CD14-positive monocyte (primary cell): ENCODE measurements at regions not wholly inside any gene's neighbourhood (a gene's known extent, or its start where the extent isn't known, plus 50 kb on each side); places are given as distances from the start of the nearest gene placed in this dataset.

Experiments
- DNase-seq, 3 donors: peaks; one replicate each; pipeline ENCODE4 v3.0.0-alpha.2; 2011 to 2022
- H2AFZ ChIP-seq: 2 replicates; pipeline ENCODE4 v1.6.0; 2012; ENCODE audit warnings: mild to moderate bottlenecking, low read depth, low read length, inconsistent platforms; ENCODE audit not compliant: insufficient read depth, poor library complexity, severe bottlenecking
- H3K27ac ChIP-seq, 2 donors: 1 replicate in 1 of 2; 2 replicates in 1 of 2; pipeline ENCODE4 v1.5.1; 2012 to 2013; ENCODE audit warnings: low read length in 2 of 2, control low read depth in 1 of 2, inconsistent platforms in 1 of 2, low read depth in 1 of 2, mild to moderate bottlenecking in 1 of 2
- H3K27me3 ChIP-seq, 2 donors: one replicate each; pipeline versions ENCODE4 v1.6.0 to v1.6.1; 2011 to 2013; ENCODE audit warnings: low read length in 2 of 2; ENCODE audit not compliant: control insufficient read depth in 2 of 2, insufficient read depth in 2 of 2
- H3K36me3 ChIP-seq, 2 donors: replicated peaks in 1 of 2; 1 replicate in 1 of 2; 2 replicates in 1 of 2; pipeline versions ENCODE4 v1.5.1 to v1.6.1; 2012 to 2013; ENCODE audit warnings: low read length in 2 of 2, control low read depth in 1 of 2, inconsistent platforms in 1 of 2, mild to moderate bottlenecking in 1 of 2; ENCODE audit not compliant: insufficient read depth in 2 of 2, control insufficient read depth in 1 of 2
- H3K4me1 ChIP-seq, 2 donors: 1 replicate in 1 of 2; 2 replicates in 1 of 2; pipeline versions ENCODE4 v1.5.1 to v1.6.1; 2012 to 2013; ENCODE audit warnings: low read length in 2 of 2, control low read depth in 1 of 2, inconsistent platforms in 1 of 2, mild to moderate bottlenecking in 1 of 2, moderate library complexity in 1 of 2; ENCODE audit not compliant: insufficient read depth in 2 of 2, control insufficient read depth in 1 of 2
- H3K4me2 ChIP-seq: replicated peaks from 2 replicates; pipeline ENCODE3; 2012; ENCODE audit warnings: low read length, moderate library complexity, mild to moderate bottlenecking; ENCODE audit not compliant: poor library complexity, severe bottlenecking; ENCODE audit errors: extremely low read depth
- H3K4me3 ChIP-seq, 3 experiments: fragments of 200-600 bp in 1 of 3; sonication (generic) in 1 of 3; replicated peaks in 1 of 3; 1 replicate in 2 of 3; 2 replicates in 1 of 3; pipeline ENCODE4 v1.5.1; 2011 to 2013; ENCODE audit warnings: low read length in 3 of 3, mild to moderate bottlenecking in 3 of 3, control low read depth in 2 of 3, low read depth in 2 of 3, inconsistent platforms in 1 of 3, moderate library complexity in 1 of 3
- H3K79me2 ChIP-seq: 2 replicates; pipeline ENCODE4 v1.6.0; 2012; ENCODE audit warnings: mild to moderate bottlenecking, control low read depth, inconsistent platforms, low read length, moderate library complexity; ENCODE audit not compliant: insufficient read depth
- H3K9ac ChIP-seq: 2 replicates; pipeline ENCODE4 v1.6.0; 2017; ENCODE audit warnings: low read length, mild to moderate bottlenecking; ENCODE audit not compliant: insufficient read depth, poor library complexity, severe bottlenecking
- H3K9me3 ChIP-seq, 2 donors: replicated peaks in 1 of 2; 1 replicate in 1 of 2; 2 replicates in 1 of 2; pipeline versions ENCODE4 v1.5.1 to v1.6.1; 2012 to 2013; ENCODE audit warnings: low read length in 2 of 2, control low read depth in 1 of 2; ENCODE audit not compliant: control insufficient read depth in 1 of 2, insufficient read depth in 1 of 2
- H4K20me1 ChIP-seq: 2 replicates; pipeline ENCODE4 v1.6.0; 2012; ENCODE audit warnings: mild to moderate bottlenecking, low read length, control low read depth, moderate library complexity; ENCODE audit not compliant: insufficient read depth
- H3K27ac Mint-ChIP-seq, 7 donors: one replicate each; pipeline ENCODE4 v1.8.0; 2020; ENCODE audit warnings: mild to moderate bottlenecking in 7 of 7, mixed read lengths in 7 of 7, moderate library complexity in 6 of 7, inconsistent platforms in 2 of 7
- H3K27me3 Mint-ChIP-seq, 3 donors: one replicate each; pipeline ENCODE4 v1.8.0; 2021 to 2022; ENCODE audit warnings: low read depth in 3 of 3, mild to moderate bottlenecking in 3 of 3, mixed read lengths in 3 of 3, moderate library complexity in 3 of 3, inconsistent platforms in 1 of 3
- H3K36me3 Mint-ChIP-seq, 2 donors: one replicate each; pipeline ENCODE4 v1.8.0; 2020; ENCODE audit warnings: mixed read lengths in 2 of 2, inconsistent platforms in 1 of 2, mild to moderate bottlenecking in 1 of 2
- H3K4me1 Mint-ChIP-seq: one replicate; pipeline ENCODE4 v1.8.0; 2020; ENCODE audit warnings: mild to moderate bottlenecking, mixed read lengths
- H3K4me3 Mint-ChIP-seq, 2 donors: one replicate each; pipeline ENCODE4 v1.8.0; 2020; ENCODE audit warnings: mild to moderate bottlenecking in 2 of 2, mixed read lengths in 2 of 2, moderate library complexity in 1 of 2
- H3K9me3 Mint-ChIP-seq, 7 donors: one replicate each; pipeline ENCODE4 v1.8.0; 2020 to 2022; ENCODE audit warnings: mixed read lengths in 7 of 7, mild to moderate bottlenecking in 6 of 7, moderate library complexity in 6 of 7, inconsistent platforms in 2 of 7
- WGBS: methylation state at CpG from one replicate; pipeline ENCODE4 v1.1.5; 2013; ENCODE audit warnings: missing lambda C conversion rate; ENCODE audit not compliant: insufficient coverage; 5-methylcytosine and 5-hydroxymethylcytosine counted together
- intact Hi-C, 2 donors: fragments of 100-400 bp; cut with micrococcal nuclease; formaldehyde crosslinking; loops; one replicate each; pipeline versions ENCODE4 v1.15.0 to v1.15.1; 2023
- TF ChIP-seq, protein P1 (sequence below): fragments of 200-600 bp; IDR thresholded peaks from one replicate; pipeline ENCODE4 v1.8.0; 2022; ENCODE audit warnings: antibody characterized with exemption, mild to moderate bottlenecking

DNA sequence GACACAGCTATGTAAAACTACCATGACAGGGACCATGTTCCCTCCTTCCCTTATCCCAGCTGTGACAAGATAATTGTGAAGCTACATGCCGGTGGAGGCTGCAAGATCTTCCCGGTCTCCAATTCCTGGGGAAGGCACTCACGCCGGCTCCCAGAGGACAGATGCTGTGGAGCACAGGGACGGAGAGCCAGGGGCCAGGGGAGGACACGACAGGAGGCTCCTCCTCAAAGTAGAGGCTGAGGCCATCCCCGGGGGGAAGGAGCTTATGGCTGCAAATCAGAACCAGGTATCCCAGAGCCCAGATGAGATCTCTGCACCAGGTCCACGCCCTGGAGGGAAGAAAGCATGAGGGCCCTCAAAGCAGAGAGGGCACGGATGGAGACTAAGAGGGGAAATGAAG is 286.2 kb downstream of the TCERG1L start:
- Histone ChIP-seq H4K20me1 (no peaks in the 10 kb centered on the region), H3K27ac (no peak overlapping the region), H3K36me3 (no peaks in the 10 kb centered on the region), H3K9me3 (no peaks in the 10 kb centered on the region), H3K27me3 (no peaks in the 10 kb centered on the region), H3K79me2 (no peaks in the 10 kb centered on the region), H3K4me1 (no peaks in the 10 kb centered on the region), H3K9ac (no peak overlapping the region), H3K4me3 (no peak overlapping the region), H2AFZ (no peak overlapping the region), H3K4me2 (no peak overlapping the region)
- Mint-ChIP-seq H3K27me3 (peaks cover 0 to 5% (median 0%) of the 10 kb centered on the region in 3 donors), H3K36me3 (no peaks in the 10 kb centered on the region), H3K27ac (no peak overlapping the region), H3K9me3 (no peaks in the 10 kb centered on the region), H3K4me3 (no peak overlapping the region), H3K4me1 (no peaks in the 10 kb centered on the region)
- TF ChIP-seq, protein P1, sequence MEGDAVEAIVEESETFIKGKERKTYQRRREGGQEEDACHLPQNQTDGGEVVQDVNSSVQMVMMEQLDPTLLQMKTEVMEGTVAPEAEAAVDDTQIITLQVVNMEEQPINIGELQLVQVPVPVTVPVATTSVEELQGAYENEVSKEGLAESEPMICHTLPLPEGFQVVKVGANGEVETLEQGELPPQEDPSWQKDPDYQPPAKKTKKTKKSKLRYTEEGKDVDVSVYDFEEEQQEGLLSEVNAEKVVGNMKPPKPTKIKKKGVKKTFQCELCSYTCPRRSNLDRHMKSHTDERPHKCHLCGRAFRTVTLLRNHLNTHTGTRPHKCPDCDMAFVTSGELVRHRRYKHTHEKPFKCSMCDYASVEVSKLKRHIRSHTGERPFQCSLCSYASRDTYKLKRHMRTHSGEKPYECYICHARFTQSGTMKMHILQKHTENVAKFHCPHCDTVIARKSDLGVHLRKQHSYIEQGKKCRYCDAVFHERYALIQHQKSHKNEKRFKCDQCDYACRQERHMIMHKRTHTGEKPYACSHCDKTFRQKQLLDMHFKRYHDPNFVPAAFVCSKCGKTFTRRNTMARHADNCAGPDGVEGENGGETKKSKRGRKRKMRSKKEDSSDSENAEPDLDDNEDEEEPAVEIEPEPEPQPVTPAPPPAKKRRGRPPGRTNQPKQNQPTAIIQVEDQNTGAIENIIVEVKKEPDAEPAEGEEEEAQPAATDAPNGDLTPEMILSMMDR: no peak
- intact Hi-C loops: no loop called here
- no peak for DNase-seq
- WGBS: 89% methylated on average over 8 of the region's 9 CpGs

DNA sequence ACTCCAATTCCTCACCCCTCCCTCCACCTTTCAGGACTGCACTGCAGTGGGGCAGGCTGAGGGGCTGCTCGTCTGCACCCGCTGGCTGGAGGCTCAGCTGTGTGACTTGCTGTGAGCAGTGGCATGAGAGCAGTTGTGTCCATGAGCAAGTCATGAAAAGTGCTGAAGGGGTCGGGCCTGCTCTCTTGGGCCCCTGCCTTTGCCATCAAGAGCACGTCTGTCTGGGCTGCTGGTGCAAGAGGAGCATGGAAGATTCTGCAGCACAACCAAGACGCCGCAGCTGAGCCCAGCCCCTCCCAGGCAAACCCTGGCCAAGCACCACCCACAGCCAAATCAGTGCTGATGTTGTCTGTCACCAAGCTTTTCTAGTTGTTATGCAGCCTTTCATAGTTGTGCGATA is 284.3 kb downstream of the TCERG1L start:
- H3K9me3 ChIP-seq: no peaks in the 10 kb centered on the region
- H3K36me3 Mint-ChIP-seq: no peaks in the 10 kb centered on the region
- no peak overlapping the region for H3K4me3 Mint-ChIP-seq
- H3K4me3 ChIP-seq: no peak overlapping the region
- H3K9ac ChIP-seq: no peak overlapping the region
- 66% methylated on average over 7 of the region's 7 CpGs for WGBS
- H3K27me3 Mint-ChIP-seq: peaks cover 0 to 3% (median 0%) of the 10 kb centered on the region in 3 donors
- DNase-seq: no peak
- no peaks in the 10 kb centered on the region for H3K27me3 ChIP-seq
- no peaks in the 10 kb centered on the region for H3K9me3 Mint-ChIP-seq
- TF ChIP-seq, protein P1: no peak
- H3K79me2 ChIP-seq: no peaks in the 10 kb centered on the region
- no peak overlapping the region for H3K27ac ChIP-seq
- intact Hi-C loops: no loop called here
- no peaks in the 10 kb centered on the region for H3K4me1 ChIP-seq
- no peak overlapping the region for H3K4me2 ChIP-seq
- H3K27ac Mint-ChIP-seq: no peak overlapping the region
- no peaks in the 10 kb centered on the region for H4K20me1 ChIP-seq
- no peaks in the 10 kb centered on the region for H3K36me3 ChIP-seq
- no peaks in the 10 kb centered on the region for H3K4me1 Mint-ChIP-seq
- H2AFZ ChIP-seq: no peak overlapping the region
